Right lobe of liver (tissue), 6 donors: ENCODE measurements at regions not wholly inside any gene's neighbourhood (a gene's known extent, or its start where the extent isn't known, plus 50 kb on each side); places are given as distances from the start of the nearest gene placed in this dataset.
"Not testable (repeated sequence)": the region's sequence is repeated elsewhere in the genome, so short reads cannot be mapped to it uniquely, and the experiment has no call there.

Experiments
- ATAC-seq, 4 donors: fragments of 200-7000 bp; cut with Tn5 transposase; one replicate each; pipeline ENCODE4 v1.9.1; 2020; ENCODE audit warnings: mild to moderate bottlenecking in 4 of 4, moderate library complexity in 4 of 4
- DNase-seq, 3 donors: peaks; one replicate each; pipeline ENCODE4 v3.0.0-alpha.2; 2020
- H3K27ac ChIP-seq, 3 donors: fragments of 200-600 bp; one replicate each; pipeline ENCODE4 v1.8.0; 2022
- H3K27me3 ChIP-seq, 2 donors: fragments of 200-600 bp; one replicate each; pipeline ENCODE4 v1.8.0; 2022
- H3K36me3 ChIP-seq, 4 donors: fragments of 200-600 bp; sonication (generic) in 1 of 4; one replicate each; pipeline versions ENCODE4 v1.5.1 to v1.8.0; 2017 to 2022; ENCODE audit warnings: control low read depth in 1 of 4
- H3K4me1 ChIP-seq, 4 donors: fragments of 200-600 bp; sonication (generic) in 1 of 4; one replicate each; pipeline versions ENCODE4 v1.5.1 to v1.8.0; 2017 to 2022; ENCODE audit warnings: control low read depth in 1 of 4
- H3K4me3 ChIP-seq, 3 donors: fragments of 200-600 bp; one replicate each; pipeline ENCODE4 v1.8.0; 2022
- H3K9me3 ChIP-seq, 4 donors: fragments of 200-600 bp; sonication (generic) in 1 of 4; one replicate each; pipeline versions ENCODE4 v1.5.1 to v1.8.0; 2017 to 2022; ENCODE audit warnings: control low read depth in 1 of 4
- CTCF ChIP-seq, 4 donors: fragments of 200-600 bp in 3 of 4; fragments of 450-650 bp in 1 of 4; IDR thresholded peaks; one replicate each; pipeline versions ENCODE4 v1.5.1 to v1.8.0; 2016 to 2022; ENCODE audit warnings: antibody characterized with exemption in 4 of 4, mild to moderate bottlenecking in 2 of 4
- POLR2A ChIP-seq: fragments of 450-650 bp; IDR thresholded peaks from one replicate; pipeline ENCODE4 v1.6.1; 2017; ENCODE audit warnings: antibody characterized with exemption, mild to moderate bottlenecking
- WGBS: methylation state at CpG from one replicate; pipeline ENCODE4 v1.1.6; 2018; ENCODE audit warnings: low coverage, low lambda C conversion rate; ENCODE audit not compliant: insufficient coverage; ENCODE audit errors: missing lambda C conversion rate; 5-methylcytosine and 5-hydroxymethylcytosine counted together
- intact Hi-C, 2 donors: fragments of 100-400 bp; cut with DNase I; formaldehyde crosslinking; loops; one replicate each; pipeline versions ENCODE4 v1.11.2 to v1.14.1; 2022
- donor health status: DM: no; HTN: yes; CAD: no.
- donor health status: DM: no; HTN: no; CAD: no.
- donor health status: DM: no; HTN: no; CAD: no.
- donor health status: DM: no; HTN: yes; CAD: no.
- donor health status: DM: no; HTN: yes; CAD: no.

- 55% methylated on average over 4 of the region's 4 CpGs for WGBS
- DNase-seq: no peak
- no peak overlapping the region for H3K4me3 ChIP-seq
- H3K4me1 ChIP-seq: no peaks in the 10 kb centered on the region
- no peak overlapping the region for H3K27ac ChIP-seq
- no peak for TF ChIP-seq POLR2A
- TF ChIP-seq CTCF (IDR thresholded peaks at IDR 0.05): no peak
- intact Hi-C loops: no loop called here
- no peaks in the 10 kb centered on the region for H3K27me3 ChIP-seq
- no peaks in the 10 kb centered on the region for H3K9me3 ChIP-seq
- ATAC-seq: no peak
- no peaks in the 10 kb centered on the region for H3K36me3 ChIP-seq
Observed at GRCh38 chrX:3479026-3479425, 132.6 kb upstream of the MXRA5 start.

- no peak overlapping the region for H3K27ac ChIP-seq
- no peaks in the 10 kb centered on the region for H3K27me3 ChIP-seq
- no peaks in the 10 kb centered on the region for H3K4me1 ChIP-seq
- ATAC-seq (no peak), DNase-seq (no peak)
- TF ChIP-seq CTCF (IDR thresholded peaks at IDR 0.05) (no peak), POLR2A (no peak)
- H3K9me3 ChIP-seq: no peaks in the 10 kb centered on the region
- intact Hi-C loops: no loop called here
- H3K4me3 ChIP-seq: no peak overlapping the region
- H3K36me3 ChIP-seq: no peaks in the 10 kb centered on the region
- 48% methylated on average over 3 of the region's 4 CpGs for WGBS
Observed at GRCh38 chrX:3476973-3477372, 130.5 kb upstream of the MXRA5 start.

- 41% methylated on average over 7 of the region's 7 CpGs for WGBS
- H3K27ac ChIP-seq, H3K4me3 ChIP-seq, H3K4me1 ChIP-seq, H3K36me3 ChIP-seq, H3K9me3 ChIP-seq, intact Hi-C loops, H3K27me3 ChIP-seq, DNase-seq: not testable (repeated sequence)
- ATAC-seq: peak in 2 of 4 donors; percentile 36 to 62
Observed at GRCh38 chrX:3470211-3470679, 123.8 kb upstream of the MXRA5 start.

- H3K4me3 ChIP-seq: no peak overlapping the region
- intact Hi-C loops: no loop called here
- H3K9me3 ChIP-seq: no peaks in the 10 kb centered on the region
- no peak for DNase-seq
- TF ChIP-seq POLR2A: no peak
- no peak for TF ChIP-seq CTCF (IDR thresholded peaks at IDR 0.05)
- no peaks in the 10 kb centered on the region for H3K4me1 ChIP-seq
- no CpG with 5 or more reads among the region's 2 CpGs for WGBS
- no peak for ATAC-seq
- H3K36me3 ChIP-seq: no peaks in the 10 kb centered on the region
- H3K27ac ChIP-seq: no peak overlapping the region
- no peaks in the 10 kb centered on the region for H3K27me3 ChIP-seq
Observed at GRCh38 chrX:3468031-3468430, 121.6 kb upstream of the MXRA5 start.

- DNase-seq: no peak
- no peak overlapping the region for H3K27ac ChIP-seq
- H3K27me3 ChIP-seq: no peaks in the 10 kb centered on the region
- peak in 1 of 4 donors; percentile 48 for ATAC-seq
- no peak overlapping the region for H3K4me3 ChIP-seq
- TF ChIP-seq CTCF (IDR thresholded peaks at IDR 0.05) (no peak), POLR2A (no peak)
- no peaks in the 10 kb centered on the region for H3K36me3 ChIP-seq
- no peaks in the 10 kb centered on the region for H3K4me1 ChIP-seq
- intact Hi-C loops: no loop called here
- no CpG with 5 or more reads among the region's 5 CpGs for WGBS
- H3K9me3 ChIP-seq: no peaks in the 10 kb centered on the region
Observed at GRCh38 chrX:3465017-3465416, 118.6 kb upstream of the MXRA5 start.
